Fibroblast of lung (primary cell): ENCODE measurements at regions not wholly inside any gene's neighbourhood (a gene's known extent, or its start where the extent isn't known, plus 50 kb on each side); places are given as distances from the start of the nearest gene placed in this dataset.

ENCODE experiments used
- CTCF ChIP-seq, 2 donors: IDR thresholded peaks in 1 of 2; conservative IDR thresholded peaks in 1 of 2; 1 replicate in 1 of 2; 2 replicates in 1 of 2; pipeline ENCODE4 v1.5.1; 2011 to 2012; ENCODE audit warnings: low read length in 2 of 2, control low read depth in 1 of 2, inconsistent platforms in 1 of 2, low read depth in 1 of 2, mild to moderate bottlenecking in 1 of 2
- EZH2 ChIP-seq: IDR thresholded peaks from 2 replicates; pipeline ENCODE4 v1.5.1; 2012; ENCODE audit warnings: low read length, control low read depth, mild to moderate bottlenecking; ENCODE audit errors: missing control alignments

DNA sequence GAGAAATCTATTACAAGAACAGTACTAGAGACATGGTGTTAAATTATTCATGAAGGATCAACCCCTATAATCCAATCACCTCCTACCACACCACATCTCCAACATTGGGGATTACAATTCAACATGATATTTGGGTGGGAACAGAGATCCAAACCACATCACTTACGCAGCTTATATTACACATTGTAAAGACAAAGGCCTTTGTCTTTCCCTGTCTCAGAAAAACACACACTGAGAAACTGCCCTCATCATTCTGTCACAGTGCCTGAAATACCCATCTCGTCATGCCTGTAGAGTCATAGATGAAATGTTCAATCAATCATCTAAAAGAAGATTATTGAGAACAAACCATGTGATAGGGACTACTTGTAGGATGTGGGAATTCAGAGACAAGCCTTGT, 558.8 kb upstream of the GRIA3 start:
- no peak for TF ChIP-seq CTCF (conservative IDR thresholded peaks at IDR 0.05 in 1 of 2, IDR thresholded peaks at IDR 0.05 in 1 of 2; ENCODE audit: low read depth in 1 of 2, low read length in 2 of 2)
- no peak for TF ChIP-seq EZH2
